ENCODE measurements at regions not wholly inside any gene's neighbourhood (a gene's known extent, or its start where the extent isn't known, plus 50 kb on each side); places are given as distances from the start of the nearest gene placed in this dataset.

GRCh38 chr10:29715296-29715695 lies 80.5 kb upstream of the SVIL start:
- Histone ChIP-seq H2BK20ac (ENCODE audit: low read depth, low read length, poor library complexity, severe bottlenecking) (no peak overlapping the region), H2BK15ac (ENCODE audit: low read depth, low read length) (no peak overlapping the region), H2AK5ac (ENCODE audit: insufficient read length, low read length) (no peak overlapping the region), H2BK12ac (ENCODE audit: insufficient read length, low read depth, low read length) (no peak overlapping the region), H3T11ph (ENCODE audit: low read length) (no peak overlapping the region), H4K91ac (ENCODE audit: insufficient read length, low read depth, low read length) (no peak overlapping the region), H3K4me1 (ENCODE audit: insufficient read depth, low read length) (no peaks in the 10 kb centered on the region; the same call in none of the 2 replicates), H3K4me2 (ENCODE audit: insufficient read depth, insufficient read length, low read length) (no peak overlapping the region), H4K20me1 (ENCODE audit: control insufficient read depth, insufficient read depth, insufficient read length) (no peaks in the 10 kb centered on the region), H3K14ac (ENCODE audit: insufficient read depth, low read length) (no peak overlapping the region), H3K27ac (ENCODE audit: insufficient read length, low read depth, low read length) (no peak overlapping the region), H3K79me2 (ENCODE audit: insufficient read depth, low read length) (peaks cover 2% of the 10 kb centered on the region; the same call in 1 of the 2 replicates), H2AFZ (ENCODE audit: low read length) (no peak overlapping the region), H3K23ac (ENCODE audit: insufficient read length, low read depth, low read length) (no peak overlapping the region), H3K79me1 (ENCODE audit: insufficient read depth, low read depth, low read length, poor library complexity, severe bottlenecking) (peaks cover 3% of the 10 kb centered on the region), H3K27me3 (ENCODE audit: insufficient read depth, low read length) (no peaks in the 10 kb centered on the region), H3K9ac (ENCODE audit: extremely low read depth, insufficient read length, low read length) (no peak overlapping the region), H3K56ac (ENCODE audit: insufficient read length, low read depth, low read length) (no peak overlapping the region), H3K9me3 (ENCODE audit: control insufficient read depth, low read depth, low read length) (no peaks in the 10 kb centered on the region), H3K4ac (ENCODE audit: low read depth, low read length) (no peak overlapping the region), H3K23me2 (ENCODE audit: insufficient read length, low read depth, low read length, poor library complexity, severe bottlenecking) (no peaks in the 10 kb centered on the region), H4K5ac (ENCODE audit: insufficient read length, low read depth, low read length) (no peak overlapping the region), H2BK120ac (ENCODE audit: low read depth, low read length, poor library complexity, severe bottlenecking) (no peak overlapping the region), H2BK5ac (ENCODE audit: insufficient read length, low read length) (no peak overlapping the region), H4K8ac (replicated peaks; ENCODE audit: insufficient read length, low read depth, low read length) (no peak overlapping the region), H3K18ac (ENCODE audit: insufficient read length, low read depth, low read length) (no peak overlapping the region)
- peaks cover 11 to 13% of the 10 kb centered on the region in 2 experiments; a peak in 4 of 5 replicates for H3K9me3 Mint-ChIP-seq
- no peak for TF ChIP-seq CTCF (conservative IDR thresholded peaks at IDR 0.05)
- H3K27me3 Mint-ChIP-seq (ENCODE audit: low read depth): no peaks in the 10 kb centered on the region
- H3K4me3 Mint-ChIP-seq: no peak overlapping the region
- peaks cover 13 to 17% of the 10 kb centered on the region in 2 experiments for H3K4me1 Mint-ChIP-seq
- DNase-seq: no peak
- no CpG with 5 or more reads among the region's 2 CpGs for WGBS (ENCODE audit: extremely low coverage, insufficient read length, low lambda C conversion rate)
- H3K36me3 Mint-ChIP-seq (ENCODE audit: insufficient read depth in 1 of 3, low read depth in 3 of 3): peaks cover 7 to 12% (median 12%) of the 10 kb centered on the region in 3 experiments
- no peak overlapping the region for H3K27ac Mint-ChIP-seq
